ENCODE measurements at regions not wholly inside any gene's neighbourhood (a gene's known extent, or its start where the extent isn't known, plus 50 kb on each side); places are given as distances from the start of the nearest gene placed in this dataset.

DNA sequence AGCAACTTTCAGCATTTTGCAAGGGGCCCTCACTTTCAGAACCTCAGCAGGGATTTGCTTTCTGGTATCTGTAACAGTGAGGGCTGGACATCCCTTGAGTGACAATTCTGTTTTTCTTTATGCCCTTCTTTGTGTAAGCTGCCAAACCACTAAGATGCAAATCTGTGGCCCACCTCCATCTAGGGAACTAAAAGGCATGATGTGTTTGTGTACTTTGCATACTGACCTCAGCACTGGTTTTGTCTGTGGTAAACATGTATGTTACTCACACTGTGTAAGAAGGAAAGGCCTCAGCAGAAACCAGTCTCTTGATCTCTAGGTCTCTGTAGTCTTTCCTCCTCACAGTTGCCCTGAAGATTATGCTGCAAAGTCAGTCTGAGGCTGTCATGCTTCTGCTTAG is 396.6 kb upstream of the DYNLRB2 start:
- no peak for DNase-seq (ENCODE audit: extremely low read depth in 1 of 2, low read depth in 1 of 2)

DNA sequence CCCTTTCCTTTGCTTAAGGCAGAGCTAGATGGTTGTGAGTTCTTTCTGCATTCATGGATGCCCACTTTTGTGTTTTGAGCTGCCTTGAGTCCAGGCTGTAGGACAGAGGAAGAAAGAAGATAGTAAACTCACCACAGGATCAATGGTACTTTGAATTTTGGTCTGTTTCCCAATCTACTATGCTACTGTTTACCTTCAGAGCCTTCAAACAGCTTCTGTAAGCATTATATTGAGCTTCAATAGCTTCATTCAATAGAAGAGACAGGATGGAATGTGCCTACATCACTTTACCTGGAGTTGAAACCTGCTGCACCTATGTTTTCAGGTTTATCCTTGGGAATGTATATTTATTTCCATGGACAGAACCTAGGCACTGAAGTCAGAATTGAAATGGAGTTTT is 397.9 kb upstream of the DYNLRB2 start:
- no peak for DNase-seq (ENCODE audit: extremely low read depth in 1 of 2, low read depth in 1 of 2)

DNA sequence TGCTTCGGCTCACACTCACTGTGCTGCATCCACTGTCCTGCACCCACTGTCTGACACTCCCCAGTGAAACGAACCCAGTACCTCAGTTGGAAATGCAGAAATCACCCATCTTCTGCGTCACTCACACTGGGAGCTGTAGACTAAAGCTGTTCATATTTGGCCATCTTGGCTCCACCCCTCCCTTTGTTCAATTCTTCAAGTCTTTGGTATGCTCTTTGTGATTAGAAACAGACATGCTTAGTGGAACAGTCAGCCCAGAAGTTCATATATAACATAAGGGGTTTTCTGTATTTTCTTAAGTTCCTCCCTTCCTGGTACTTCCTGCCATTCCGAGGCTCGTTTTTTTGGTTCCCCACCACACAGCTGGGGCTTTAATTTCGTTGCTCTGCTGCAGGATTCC is 398.5 kb upstream of the DYNLRB2 start:
- DNase-seq (ENCODE audit: extremely low read depth in 1 of 2, low read depth in 1 of 2), result no peak

DNA sequence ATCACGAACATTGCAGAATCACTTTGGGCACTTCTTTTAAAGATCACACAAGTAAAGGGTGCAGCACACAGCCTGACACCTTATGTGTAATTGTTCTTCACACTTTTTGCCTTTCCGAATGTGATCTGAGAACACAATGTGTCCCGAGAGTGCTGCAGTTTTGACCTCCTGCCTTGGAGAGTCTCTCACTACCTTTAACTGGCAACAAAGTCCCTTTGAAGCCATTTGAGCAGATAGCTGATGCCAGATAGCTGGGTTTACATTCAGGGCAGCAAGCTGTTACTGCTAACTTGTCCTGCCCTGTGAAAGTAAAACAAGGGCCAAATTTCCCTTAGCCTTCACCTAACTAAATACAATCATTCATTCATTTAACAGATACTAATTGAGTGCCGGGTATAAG is 411.0 kb upstream of the DYNLRB2 start:
- DNase-seq (ENCODE audit: extremely low read depth in 1 of 2, low read depth in 1 of 2), result no peak

DNA sequence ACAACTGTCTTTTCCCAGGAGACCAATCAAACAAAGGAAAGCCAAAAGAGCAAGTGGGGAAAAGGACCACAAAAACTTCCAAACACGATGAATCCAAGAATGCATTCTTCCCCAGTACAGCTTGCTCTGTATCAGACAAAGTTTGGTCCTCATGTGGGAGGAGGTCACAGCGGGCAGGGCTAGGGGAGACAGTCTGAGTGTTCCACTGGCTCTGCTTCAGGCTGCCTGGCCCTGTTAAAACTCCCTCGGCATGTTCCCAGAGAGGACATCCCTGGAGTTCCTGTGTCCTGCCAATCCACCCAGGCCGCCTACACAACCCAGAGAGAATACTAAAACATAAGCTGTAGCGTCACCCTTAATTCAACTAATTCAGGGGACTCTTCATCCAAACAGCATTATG is 415.1 kb upstream of the DYNLRB2 start:
- DNase-seq (ENCODE audit: extremely low read depth in 1 of 2, low read depth in 1 of 2), result no peak

DNA sequence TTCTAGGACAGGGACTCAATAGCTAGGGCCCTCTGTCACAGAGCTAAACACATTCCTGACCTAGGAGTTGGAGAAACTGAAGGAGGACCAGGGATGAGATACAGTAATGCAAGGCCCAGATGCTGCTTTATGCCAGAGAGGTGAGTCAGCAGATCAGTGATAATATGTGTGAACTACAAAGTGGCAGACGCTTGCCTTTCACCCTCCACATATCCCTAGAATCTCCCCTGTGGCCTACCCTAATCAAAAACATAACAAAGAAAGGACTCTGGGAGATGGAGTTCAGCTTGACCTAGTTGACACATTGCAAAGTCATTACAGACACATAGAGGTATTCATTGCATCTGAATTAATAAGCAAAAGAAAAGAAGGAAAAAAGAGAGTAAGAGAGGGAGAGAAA is 417.6 kb upstream of the DYNLRB2 start:
- no peak for DNase-seq (ENCODE audit: extremely low read depth in 1 of 2, low read depth in 1 of 2)

DNA sequence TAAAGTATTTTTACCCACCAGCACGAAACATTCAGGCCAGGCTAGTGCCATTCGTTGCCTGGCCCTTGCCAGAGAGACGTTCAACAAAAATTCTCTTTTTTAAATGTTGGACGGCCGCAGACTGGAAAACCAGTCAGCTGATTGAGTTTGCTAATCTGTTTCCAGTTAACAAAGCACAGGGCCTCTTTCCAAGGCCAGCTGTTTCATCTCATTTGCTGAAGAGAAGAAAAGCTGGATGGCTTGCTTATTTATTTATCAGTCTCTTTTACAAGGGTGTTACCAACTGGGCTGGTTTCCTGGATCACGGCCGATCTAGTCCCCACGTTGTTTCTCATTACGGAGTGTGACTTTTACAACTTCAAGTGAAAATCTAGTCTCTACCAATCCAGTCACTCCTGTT is 418.7 kb upstream of the DYNLRB2 start:
- DNase-seq (ENCODE audit: extremely low read depth in 1 of 2, low read depth in 1 of 2), result no peak

DNA sequence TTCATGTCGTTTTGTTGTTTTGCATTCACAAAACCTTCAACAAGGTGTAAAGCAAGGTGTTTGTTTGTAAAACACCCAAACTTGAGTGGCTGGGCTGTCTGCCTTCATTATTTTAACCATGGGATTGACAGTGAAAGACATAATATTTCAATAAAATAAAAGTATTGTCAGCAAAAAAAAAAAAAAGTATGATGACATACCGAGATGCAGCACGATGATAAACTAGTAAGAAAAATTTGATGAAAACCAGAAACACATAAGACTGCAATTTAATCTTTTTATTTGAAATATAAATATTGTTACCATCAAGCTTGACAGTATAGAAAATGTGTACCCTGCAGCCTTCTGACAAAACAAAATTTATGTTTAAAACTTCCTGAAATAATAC is 419.3 kb upstream of the DYNLRB2 start:
- DNase-seq (ENCODE audit: extremely low read depth in 1 of 2, low read depth in 1 of 2), result no peak

DNA sequence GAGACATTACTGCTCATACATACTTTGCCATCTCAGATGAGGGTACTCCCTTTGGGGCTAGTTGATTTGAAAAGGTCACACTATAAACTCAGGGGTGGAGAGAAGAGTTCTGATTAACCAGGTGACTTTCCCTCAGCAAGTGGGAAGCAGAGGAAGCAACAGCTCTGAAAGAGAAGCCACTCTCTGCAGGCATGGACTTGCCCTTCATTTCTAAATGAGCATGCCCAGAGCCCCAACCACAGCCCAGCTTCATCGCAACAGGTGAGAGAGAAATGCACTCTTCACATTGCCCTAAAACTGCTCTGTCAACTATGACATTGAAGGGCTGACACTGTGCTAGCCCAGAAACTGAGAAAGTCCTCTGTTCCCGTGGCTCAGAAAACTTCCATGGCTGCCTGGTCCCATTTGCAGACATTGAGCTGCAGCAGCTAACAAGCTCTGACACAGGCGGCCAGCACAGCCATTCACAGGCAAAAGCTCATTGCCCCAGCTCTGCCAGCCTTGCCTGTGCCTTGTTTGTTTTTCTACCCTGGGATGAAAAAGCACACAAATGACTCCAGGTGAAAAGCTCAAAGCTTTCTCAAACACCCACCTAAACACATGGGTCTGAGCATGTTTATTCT is 419.8 kb upstream of the DYNLRB2 start:
- no peak for DNase-seq (ENCODE audit: extremely low read depth in 1 of 2, low read depth in 1 of 2)

DNA sequence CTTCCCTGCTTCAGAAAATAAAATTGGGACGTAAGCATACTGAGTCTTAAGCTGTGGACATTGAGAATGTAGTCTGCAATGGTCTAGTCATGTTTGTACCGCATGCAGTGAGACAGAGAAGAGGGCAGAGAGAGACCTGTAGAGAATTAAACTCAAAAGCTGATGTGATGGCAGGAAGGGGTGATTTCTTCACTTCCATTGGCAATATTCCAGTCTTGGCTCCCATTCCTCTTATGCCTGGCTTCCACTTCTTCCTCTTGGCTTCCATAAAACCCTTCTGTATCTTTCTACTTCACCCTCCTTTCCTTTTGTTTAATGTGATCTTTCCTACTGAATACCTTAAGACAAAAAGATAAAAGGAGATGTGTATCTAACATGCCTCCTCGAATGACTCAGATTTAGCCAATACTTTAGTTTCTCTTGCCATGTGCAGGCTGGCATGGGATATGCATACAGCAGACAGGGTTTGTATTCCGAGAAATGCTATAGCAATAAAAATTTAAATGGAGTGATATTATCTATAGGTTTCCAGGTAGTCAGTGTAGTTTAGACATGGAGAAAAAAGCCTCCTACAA is 423.1 kb upstream of the DYNLRB2 start:
- DNase-seq (ENCODE audit: extremely low read depth in 1 of 2, low read depth in 1 of 2), result no peak

DNA sequence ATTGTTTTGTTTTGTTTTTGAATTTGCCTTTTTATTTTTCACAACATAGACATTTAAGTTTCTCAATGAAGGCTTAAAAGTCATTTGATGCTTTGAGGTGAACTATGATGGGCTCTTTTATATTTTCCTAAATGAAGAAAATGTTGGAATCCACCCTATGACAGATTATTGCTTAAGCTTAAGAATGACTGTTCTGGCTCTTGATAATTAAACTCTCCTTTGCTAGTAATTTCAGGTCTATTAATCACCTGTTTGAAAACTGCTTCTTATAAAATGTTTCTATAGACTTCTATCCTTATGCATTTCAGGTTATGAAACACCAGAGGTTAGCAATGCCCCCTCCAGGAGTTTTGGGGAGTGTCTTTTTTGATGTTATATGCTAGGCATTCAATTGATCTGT is 424.1 kb upstream of the DYNLRB2 start:
- no peak for DNase-seq (ENCODE audit: extremely low read depth in 1 of 2, low read depth in 1 of 2)

DNA sequence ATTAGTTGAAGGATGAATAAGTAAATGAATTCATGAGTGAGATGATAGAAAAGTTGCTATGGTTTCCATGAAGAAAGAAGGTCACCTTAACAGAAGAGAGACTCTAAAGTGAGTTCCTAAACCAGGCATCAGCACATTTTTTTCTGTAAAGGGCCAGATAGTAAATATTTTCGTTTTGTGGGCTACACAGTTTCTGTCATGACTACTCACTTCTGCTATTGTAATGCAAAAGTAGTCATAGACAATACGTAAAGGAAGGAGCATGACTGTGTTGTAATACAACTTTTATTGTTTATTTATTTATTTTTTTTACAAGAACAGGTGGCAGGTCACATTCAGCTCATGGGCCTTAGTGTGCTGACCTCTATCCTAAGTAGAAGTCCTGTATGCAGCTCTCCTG is 426.1 kb upstream of the DYNLRB2 start:
- DNase-seq (ENCODE audit: extremely low read depth in 1 of 2, low read depth in 1 of 2), result no peak

DNA sequence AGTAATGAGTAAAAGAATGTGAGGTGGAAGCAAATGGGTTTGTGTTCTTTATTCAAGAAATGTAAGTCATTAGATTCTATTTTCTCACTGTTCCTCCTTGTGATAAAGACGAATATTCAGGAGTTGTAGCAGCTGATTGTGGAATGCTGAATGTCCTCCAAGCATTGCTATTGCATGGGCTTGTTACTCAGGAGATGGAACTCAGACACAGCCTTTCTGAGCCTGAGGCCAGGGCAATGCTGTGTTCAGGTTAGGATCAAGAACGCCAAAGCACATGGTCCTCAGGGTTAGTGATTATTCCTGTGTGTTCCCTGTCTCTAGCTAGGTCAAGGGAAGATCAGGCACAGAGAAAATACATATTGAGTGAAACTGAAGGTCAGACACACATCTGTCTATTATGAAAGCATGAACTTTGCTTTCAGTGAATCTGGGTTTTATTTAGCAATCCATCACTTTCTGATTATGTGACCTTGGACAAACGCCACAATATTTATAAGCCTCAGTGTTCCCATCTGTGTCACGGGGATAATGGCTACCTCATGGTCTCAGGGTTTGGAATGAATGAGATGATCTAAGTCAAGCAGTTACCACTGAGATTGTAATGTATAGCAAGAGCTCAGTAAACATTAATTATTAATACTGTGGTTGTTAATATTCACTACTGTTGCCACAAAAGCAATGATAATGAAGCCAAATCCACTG is 426.8 kb upstream of the DYNLRB2 start:
- no peak for DNase-seq (ENCODE audit: extremely low read depth in 1 of 2, low read depth in 1 of 2)

DNA sequence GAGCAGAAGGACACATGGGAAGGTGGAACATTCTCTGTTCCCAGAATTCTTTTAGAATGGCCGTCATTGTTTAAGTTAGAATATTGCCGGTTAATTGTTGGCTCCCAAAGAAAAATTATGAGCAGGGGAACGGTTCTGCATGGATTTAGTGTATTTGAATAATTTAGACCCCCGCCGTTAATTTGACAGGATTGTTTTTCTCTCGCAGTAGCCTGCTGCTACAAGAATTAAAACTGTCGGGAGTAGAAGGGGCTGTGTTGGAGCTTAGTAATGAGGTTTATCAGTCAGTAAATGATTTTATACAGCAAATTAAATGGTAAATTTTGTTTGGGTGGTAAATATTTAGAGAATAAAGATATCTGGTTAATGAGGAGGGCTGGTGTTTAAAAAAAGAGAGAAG is 431.2 kb upstream of the DYNLRB2 start:
- no peak for DNase-seq (ENCODE audit: extremely low read depth in 1 of 2, low read depth in 1 of 2)

DNA sequence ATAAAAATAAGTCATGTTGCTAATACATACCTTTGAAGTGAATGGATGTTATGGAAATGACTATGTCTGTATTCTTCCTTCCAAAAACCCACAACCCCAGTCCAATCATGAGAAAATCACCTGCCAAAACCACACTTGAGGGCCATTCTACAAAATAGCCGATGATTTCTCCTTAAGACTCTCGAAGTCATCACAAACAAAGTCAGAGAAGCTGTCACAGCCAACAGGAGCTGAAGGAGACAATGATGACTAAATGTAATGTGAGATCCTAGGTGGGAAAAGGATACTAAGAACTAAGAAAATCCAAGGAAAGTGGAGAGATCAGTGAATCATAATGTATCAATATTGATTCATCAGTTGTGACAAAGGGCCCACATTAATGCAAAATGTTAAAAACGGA is 432.9 kb upstream of the DYNLRB2 start:
- DNase-seq (ENCODE audit: extremely low read depth in 1 of 2, low read depth in 1 of 2), result no peak

DNA sequence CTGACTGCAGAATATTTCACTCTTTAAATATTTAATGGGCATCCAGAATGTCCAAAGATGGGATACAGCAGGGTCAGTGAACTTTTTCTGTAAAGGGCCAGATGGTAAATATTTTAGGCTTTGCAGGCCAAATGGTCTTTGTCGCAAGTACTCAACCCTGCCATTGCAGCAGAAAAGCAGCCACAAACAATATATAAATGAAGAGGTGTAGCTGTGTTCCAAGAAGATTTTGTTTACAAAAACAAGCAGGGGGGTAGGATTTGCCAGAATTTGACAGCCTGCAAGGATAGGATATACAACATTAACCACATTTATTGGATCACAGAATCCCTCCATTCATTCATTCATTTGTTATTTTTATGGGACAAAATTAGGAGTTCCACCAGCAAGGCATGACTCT is 435.0 kb upstream of the DYNLRB2 start:
- no peak for DNase-seq (ENCODE audit: extremely low read depth in 1 of 2, low read depth in 1 of 2)

DNA sequence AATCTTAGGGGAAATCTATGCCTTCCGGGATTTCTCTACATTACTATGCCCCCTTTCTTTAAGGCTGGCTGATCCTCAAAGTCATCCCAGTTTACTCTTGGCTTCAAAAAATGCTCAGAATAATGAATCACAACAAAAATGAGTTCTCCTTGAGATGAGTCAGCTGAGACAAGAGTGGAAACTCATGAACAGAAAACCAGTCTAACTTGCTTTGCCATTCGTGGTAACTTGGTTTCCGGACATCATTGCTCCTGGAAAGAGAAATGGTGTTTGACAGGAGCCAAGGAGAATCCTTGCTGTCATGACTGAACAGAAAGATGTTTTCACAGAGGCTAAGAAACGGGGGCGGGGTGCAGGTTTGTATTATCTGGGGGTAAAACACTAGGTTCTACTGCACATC is 435.6 kb upstream of the DYNLRB2 start:
- DNase-seq (ENCODE audit: extremely low read depth in 1 of 2, low read depth in 1 of 2), result no peak

DNA sequence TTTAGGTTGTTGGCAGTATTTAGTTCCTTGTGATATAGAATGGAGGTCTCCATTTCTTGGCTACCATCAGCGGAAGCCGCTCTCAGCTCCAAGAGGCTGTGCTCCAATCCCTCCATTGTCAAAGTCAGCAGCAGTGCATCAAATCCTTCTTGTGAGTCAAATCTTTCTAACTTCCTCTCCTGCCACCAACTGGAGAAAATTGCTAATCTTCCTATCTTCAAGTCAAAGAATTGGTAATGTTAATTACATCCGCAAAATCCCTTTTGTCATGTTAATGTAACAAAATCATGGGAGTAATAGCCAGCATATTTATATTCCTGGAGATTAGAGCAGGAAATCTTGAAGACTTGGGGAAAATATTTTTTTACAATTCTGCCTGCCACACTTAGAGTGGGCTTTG is 436.4 kb upstream of the DYNLRB2 start:
- no peak for DNase-seq (ENCODE audit: extremely low read depth in 1 of 2, low read depth in 1 of 2)

DNA sequence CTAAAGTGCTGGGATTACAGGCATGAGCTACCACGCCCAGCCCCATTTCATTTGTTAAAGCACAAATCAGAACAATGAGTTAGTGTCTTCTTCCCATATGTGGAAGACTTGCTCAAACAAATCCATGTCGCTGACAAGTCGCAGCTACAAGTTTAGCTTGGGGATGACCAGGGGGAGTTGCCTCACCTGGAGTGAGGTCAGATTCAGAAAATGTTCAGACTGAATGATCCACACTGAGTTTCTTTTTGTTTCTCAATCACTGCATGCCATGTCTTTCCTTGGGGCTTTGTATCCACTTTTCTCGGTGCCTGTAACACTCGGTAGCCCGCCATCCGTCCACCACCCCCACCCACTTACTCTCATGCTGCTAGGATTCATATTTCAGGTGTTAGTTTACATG is 437.3 kb upstream of the DYNLRB2 start:
- DNase-seq (ENCODE audit: extremely low read depth in 1 of 2, low read depth in 1 of 2), result no peak

DNA sequence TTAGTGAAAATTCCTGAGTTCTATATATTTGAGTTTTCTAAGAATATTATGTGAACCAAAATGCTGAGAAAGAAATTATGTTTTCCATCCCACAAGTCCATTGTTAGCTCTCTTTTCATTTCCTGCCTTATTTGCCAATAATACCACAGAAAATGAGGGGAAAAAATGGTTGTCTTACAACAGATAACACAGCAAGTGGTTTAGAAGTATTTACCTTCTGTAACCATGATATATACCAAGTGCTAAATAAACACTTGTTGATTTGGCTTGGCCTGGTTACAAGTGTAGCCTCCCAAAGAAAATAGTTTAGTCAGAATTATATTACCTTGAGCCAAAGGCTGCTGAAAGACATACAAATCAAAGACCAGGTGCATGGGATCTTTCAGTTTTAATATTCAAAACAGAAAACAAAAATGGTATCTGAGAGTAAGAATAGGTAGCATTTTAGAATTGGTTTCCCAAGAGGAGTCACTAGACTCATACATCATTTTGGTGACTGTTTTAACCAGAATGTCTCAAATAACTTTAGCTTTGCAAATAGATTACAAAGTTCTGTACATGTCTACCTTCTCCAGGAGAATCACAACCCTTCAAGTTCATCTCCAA is 439.8 kb upstream of the DYNLRB2 start:
- no peak for DNase-seq (ENCODE audit: extremely low read depth in 1 of 2, low read depth in 1 of 2)

DNA sequence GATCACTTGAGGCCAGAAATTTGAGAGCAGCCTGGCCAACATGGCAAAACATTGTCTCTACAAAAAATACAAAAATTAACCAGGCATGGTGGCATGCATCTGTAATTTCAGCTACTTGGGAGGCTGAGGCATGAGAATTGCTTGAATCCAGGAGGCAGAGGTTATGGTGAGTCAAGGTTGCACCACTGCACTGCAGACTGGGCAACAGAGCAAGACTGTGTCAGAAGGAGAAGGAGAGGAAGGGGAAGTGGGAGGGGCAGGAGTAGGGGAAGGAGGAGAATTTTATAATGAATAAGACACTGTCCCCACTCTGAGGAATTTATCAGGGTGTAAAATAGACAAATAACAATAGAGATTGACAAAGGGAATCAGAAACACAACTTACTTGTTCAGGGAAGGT is 440.6 kb upstream of the DYNLRB2 start:
- no peak for DNase-seq (ENCODE audit: extremely low read depth in 1 of 2, low read depth in 1 of 2)

DNA sequence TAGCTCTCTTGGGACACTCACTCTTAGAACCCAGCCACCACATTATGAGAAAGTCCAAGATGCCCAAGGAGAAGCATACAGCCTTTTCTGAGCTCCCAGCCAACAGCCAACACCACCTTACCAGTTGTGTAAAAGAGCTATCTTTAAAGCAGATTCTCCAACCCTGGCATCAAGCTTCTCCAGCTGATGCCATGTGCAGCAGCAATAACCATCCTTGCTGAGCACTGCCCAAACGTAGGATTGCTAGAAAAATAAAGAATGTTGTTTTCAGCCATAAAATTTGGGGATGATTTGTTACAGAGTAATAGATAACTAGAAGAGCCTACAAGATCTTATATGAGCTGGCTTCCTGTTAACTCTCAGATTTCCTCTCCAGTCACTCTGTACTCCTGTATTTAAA is 443.7 kb upstream of the DYNLRB2 start:
- no peak for DNase-seq (ENCODE audit: extremely low read depth in 1 of 2, low read depth in 1 of 2)

Measured in stimulated activated CD8-positive, alpha-beta memory T cell treated with anti-CD3 and anti-CD28 coated beads, Interleukin-7, amount 100 ng/mL, for 48 hours (primary cell).